ENCODE measurements at regions not wholly inside any gene's neighbourhood (a gene's known extent, or its start where the extent isn't known, plus 50 kb on each side); places are given as distances from the start of the nearest gene placed in this dataset.

- H3F3A ChIP-seq (replicated peaks; ENCODE audit: low read depth) = no peaks in the 10 kb centered on the region
- no peak overlapping the region for H3K27ac Mint-ChIP-seq
- no peak overlapping the region for H3K4me3 Mint-ChIP-seq
- H4K20me1 ChIP-seq (replicated peaks; ENCODE audit: insufficient read depth) = no peaks in the 10 kb centered on the region
- H3K9me3 Mint-ChIP-seq = no peaks in the 10 kb centered on the region
- no peaks in the 10 kb centered on the region for H3K36me3 Mint-ChIP-seq (ENCODE audit: low read depth)
- TF ChIP-seq, protein P1, sequence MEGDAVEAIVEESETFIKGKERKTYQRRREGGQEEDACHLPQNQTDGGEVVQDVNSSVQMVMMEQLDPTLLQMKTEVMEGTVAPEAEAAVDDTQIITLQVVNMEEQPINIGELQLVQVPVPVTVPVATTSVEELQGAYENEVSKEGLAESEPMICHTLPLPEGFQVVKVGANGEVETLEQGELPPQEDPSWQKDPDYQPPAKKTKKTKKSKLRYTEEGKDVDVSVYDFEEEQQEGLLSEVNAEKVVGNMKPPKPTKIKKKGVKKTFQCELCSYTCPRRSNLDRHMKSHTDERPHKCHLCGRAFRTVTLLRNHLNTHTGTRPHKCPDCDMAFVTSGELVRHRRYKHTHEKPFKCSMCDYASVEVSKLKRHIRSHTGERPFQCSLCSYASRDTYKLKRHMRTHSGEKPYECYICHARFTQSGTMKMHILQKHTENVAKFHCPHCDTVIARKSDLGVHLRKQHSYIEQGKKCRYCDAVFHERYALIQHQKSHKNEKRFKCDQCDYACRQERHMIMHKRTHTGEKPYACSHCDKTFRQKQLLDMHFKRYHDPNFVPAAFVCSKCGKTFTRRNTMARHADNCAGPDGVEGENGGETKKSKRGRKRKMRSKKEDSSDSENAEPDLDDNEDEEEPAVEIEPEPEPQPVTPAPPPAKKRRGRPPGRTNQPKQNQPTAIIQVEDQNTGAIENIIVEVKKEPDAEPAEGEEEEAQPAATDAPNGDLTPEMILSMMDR (conservative IDR thresholded peaks at IDR 0.05; ENCODE audit: low read depth in 2 of 2) = no peak
- no peak for TF ChIP-seq EZH2 (IDR thresholded peaks at IDR 0.05; ENCODE audit: low read depth, unreplicated experiment)
- TF ChIP-seq ZNF462 (CRISPR knock-in tag; IDR thresholded peaks at IDR 0.05) = no peak
- TF ChIP-seq CREB1 (CRISPR knock-in tag; IDR thresholded peaks at IDR 0.05; ENCODE audit: low read depth) = no peak
- no peak for TF ChIP-seq STAT1 (IDR thresholded peaks at IDR 0.05; ENCODE audit: unreplicated experiment)
- TF ChIP-seq ZNF331 (CRISPR knock-in tag; IDR thresholded peaks at IDR 0.05; ENCODE audit: low read depth) = no peak
- no peak for TF ChIP-seq ZNF114 (CRISPR knock-in tag; IDR thresholded peaks at IDR 0.05)
- TF ChIP-seq POLR2AphosphoS5 (IDR thresholded peaks at IDR 0.05; ENCODE audit: low read depth) = no peak
- TF ChIP-seq EZH2phosphoT487 (IDR thresholded peaks at IDR 0.05; ENCODE audit: unreplicated experiment) = no peak
- no peak for TF ChIP-seq ETS1 (IDR thresholded peaks at IDR 0.05)
- no peak for TF ChIP-seq JUNB (IDR thresholded peaks at IDR 0.05; ENCODE audit: unreplicated experiment)
- TF ChIP-seq, protein P2, sequence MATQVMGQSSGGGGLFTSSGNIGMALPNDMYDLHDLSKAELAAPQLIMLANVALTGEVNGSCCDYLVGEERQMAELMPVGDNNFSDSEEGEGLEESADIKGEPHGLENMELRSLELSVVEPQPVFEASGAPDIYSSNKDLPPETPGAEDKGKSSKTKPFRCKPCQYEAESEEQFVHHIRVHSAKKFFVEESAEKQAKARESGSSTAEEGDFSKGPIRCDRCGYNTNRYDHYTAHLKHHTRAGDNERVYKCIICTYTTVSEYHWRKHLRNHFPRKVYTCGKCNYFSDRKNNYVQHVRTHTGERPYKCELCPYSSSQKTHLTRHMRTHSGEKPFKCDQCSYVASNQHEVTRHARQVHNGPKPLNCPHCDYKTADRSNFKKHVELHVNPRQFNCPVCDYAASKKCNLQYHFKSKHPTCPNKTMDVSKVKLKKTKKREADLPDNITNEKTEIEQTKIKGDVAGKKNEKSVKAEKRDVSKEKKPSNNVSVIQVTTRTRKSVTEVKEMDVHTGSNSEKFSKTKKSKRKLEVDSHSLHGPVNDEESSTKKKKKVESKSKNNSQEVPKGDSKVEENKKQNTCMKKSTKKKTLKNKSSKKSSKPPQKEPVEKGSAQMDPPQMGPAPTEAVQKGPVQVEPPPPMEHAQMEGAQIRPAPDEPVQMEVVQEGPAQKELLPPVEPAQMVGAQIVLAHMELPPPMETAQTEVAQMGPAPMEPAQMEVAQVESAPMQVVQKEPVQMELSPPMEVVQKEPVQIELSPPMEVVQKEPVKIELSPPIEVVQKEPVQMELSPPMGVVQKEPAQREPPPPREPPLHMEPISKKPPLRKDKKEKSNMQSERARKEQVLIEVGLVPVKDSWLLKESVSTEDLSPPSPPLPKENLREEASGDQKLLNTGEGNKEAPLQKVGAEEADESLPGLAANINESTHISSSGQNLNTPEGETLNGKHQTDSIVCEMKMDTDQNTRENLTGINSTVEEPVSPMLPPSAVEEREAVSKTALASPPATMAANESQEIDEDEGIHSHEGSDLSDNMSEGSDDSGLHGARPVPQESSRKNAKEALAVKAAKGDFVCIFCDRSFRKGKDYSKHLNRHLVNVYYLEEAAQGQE (IDR thresholded peaks at IDR 0.05; ENCODE audit: unreplicated experiment) = no peak
- TF ChIP-seq NANOG (IDR thresholded peaks at IDR 0.05; ENCODE audit: borderline replicate concordance) = no peak
- no peaks in the 10 kb centered on the region for H3K9me2 ChIP-seq (ENCODE audit: insufficient read depth)
- no peak for ATAC-seq
- DNase-seq (ENCODE audit: low spot score) = no peak
- no peak overlapping the region for H3K4me3 ChIP-seq
- no peak overlapping the region for H3K4me2 ChIP-seq
- H3K79me2 ChIP-seq (replicated peaks; ENCODE audit: insufficient read depth) = no peaks in the 10 kb centered on the region
- no peaks in the 10 kb centered on the region for H3K27me3 Mint-ChIP-seq (ENCODE audit: insufficient read depth, low read depth, poor library complexity)
- no peak overlapping the region for H2AFZ ChIP-seq
- H3K4me1 ChIP-seq (ENCODE audit: insufficient read depth) = no peaks in the 10 kb centered on the region
- no peaks in the 10 kb centered on the region for H3K36me3 ChIP-seq (ENCODE audit: insufficient read depth)
- no peaks in the 10 kb centered on the region for H3K4me1 Mint-ChIP-seq
- H3K27me3 ChIP-seq (ENCODE audit: insufficient read depth) = no peaks in the 10 kb centered on the region
- H3K27ac ChIP-seq (ENCODE audit: low read depth) = no peak overlapping the region
These were observed 57.3 kb upstream of the PIK3C2G start for GRCh38 chr12:18204053-18204452.
